Testis (tissue), 2 donors: ENCODE measurements at regions not wholly inside any gene's neighbourhood (a gene's known extent, or its start where the extent isn't known, plus 50 kb on each side); places are given as distances from the start of the nearest gene placed in this dataset.

Experiments
- DNase-seq: peaks from one replicate; pipeline ENCODE4 v3.0.0-alpha.2; 2019
- H3K27ac ChIP-seq, 2 donors: fragments of 200-600 bp; sonication (generic); one replicate each; pipeline ENCODE4 v1.5.1; 2019
- H3K27me3 ChIP-seq: fragments of 200-600 bp; sonication (generic); one replicate; pipeline ENCODE4 v1.5.1; 2019
- H3K36me3 ChIP-seq: fragments of 200-600 bp; sonication (generic); one replicate; pipeline ENCODE4 v1.5.1; 2017; ENCODE audit warnings: low read depth; ENCODE audit errors: missing control alignments
- H3K4me1 ChIP-seq: fragments of 200-600 bp; sonication (generic); one replicate; pipeline ENCODE4 v1.5.1; 2019
- H3K4me3 ChIP-seq, 2 donors: fragments of 200-600 bp; sonication (generic); one replicate each; pipeline ENCODE4 v1.5.1; 2017 to 2019
- H3K9me3 ChIP-seq: fragments of 200-600 bp; sonication (generic); one replicate; pipeline ENCODE4 v1.5.1; 2017
- CTCF ChIP-seq, 3 experiments: fragments of 450-650 bp in 2 of 3; fragments of 200-600 bp in 1 of 3; sonication (generic) in 1 of 3; IDR thresholded peaks; one replicate each; pipeline ENCODE4 v1.5.1; 2016 to 2019; ENCODE audit warnings: antibody characterized with exemption in 3 of 3, mild to moderate bottlenecking in 2 of 3, moderate library complexity in 1 of 3
- POLR2A ChIP-seq: fragments of 450-650 bp; IDR thresholded peaks from one replicate; pipeline ENCODE4 v1.6.1; 2017; ENCODE audit warnings: antibody characterized with exemption, mild to moderate bottlenecking, moderate library complexity
- WGBS, 2 donors: methylation state at CpG; one replicate each; pipeline ENCODE4 v1.1.5; 2018; 5-methylcytosine and 5-hydroxymethylcytosine counted together
- intact Hi-C: fragments of 100-400 bp; cut with DNase I; formaldehyde crosslinking; loops from one replicate; pipeline ENCODE4 v1.15.1; 2023; ENCODE audit warnings: low total_unique reads

DNA sequence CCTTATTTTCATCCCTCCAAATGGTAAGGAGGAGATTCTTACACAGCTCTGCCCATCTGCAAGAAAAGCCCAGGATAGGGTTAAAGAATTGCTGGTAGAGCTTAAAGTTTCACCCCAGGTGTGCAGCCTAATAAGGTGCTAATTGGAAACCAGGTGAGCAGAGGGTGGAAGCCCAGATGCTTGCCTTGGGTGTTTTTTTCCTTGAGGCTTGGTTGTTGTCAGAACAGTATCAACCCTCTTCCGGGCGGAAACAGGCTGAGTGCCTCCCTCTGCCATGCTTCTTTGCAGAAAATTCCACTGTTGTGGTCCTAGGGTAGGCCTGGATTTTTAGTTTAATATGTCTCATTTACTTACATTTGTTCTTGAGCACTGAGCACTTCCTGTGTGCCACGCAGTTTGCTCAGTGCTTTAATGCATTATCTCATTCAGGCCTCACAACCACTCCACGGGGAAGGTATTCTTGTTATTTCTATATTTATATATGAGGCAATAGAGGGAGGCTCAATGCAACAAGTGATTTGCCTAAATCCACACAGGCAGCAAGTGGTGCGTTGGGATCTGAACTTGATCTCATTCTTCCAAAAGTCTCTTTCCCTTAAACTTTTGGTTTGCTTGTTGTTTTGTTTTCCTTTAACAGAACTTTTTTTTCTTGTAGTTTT is 115.0 kb upstream of the LRIG1 start:
- Histone ChIP-seq H3K36me3 (no peaks in the 10 kb centered on the region), H3K27me3 (no peaks in the 10 kb centered on the region), H3K4me3 (no peak overlapping the region), H3K27ac (no peak overlapping the region), H3K9me3 (no peaks in the 10 kb centered on the region), H3K4me1 (no peaks in the 10 kb centered on the region)
- DNase-seq: no peak
- TF ChIP-seq POLR2A: no peak
- intact Hi-C loops: no loop called here
- 89 to 92% methylated on average over 5 of the region's 5 CpGs for WGBS, 2 donors

DNA sequence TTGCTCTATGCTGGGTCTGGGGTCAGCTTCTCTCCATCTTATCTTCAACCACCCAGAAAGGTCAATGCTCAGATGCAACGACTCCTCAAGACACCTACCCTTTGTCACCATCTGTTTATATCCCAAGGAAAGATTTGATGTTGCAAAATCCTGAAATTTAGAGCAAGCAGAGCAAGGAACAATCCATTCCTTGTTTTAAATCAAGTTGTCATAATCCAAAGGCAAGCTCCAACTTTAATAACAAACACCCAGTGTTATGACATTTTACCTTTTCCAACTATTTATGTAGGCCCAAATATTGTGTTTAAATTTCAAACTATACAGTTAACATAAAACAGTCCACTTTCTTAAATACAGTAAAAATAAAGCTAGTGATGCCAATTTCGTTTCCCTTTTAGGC is 116.5 kb upstream of the LRIG1 start:
- no peak for TF ChIP-seq CTCF (IDR thresholded peaks at IDR 0.05)
- no peak for TF ChIP-seq POLR2A
- Histone ChIP-seq H3K9me3 (no peaks in the 10 kb centered on the region), H3K36me3 (no peaks in the 10 kb centered on the region), H3K27me3 (no peaks in the 10 kb centered on the region), H3K27ac (no peak overlapping the region), H3K4me3 (no peak overlapping the region), H3K4me1 (no peaks in the 10 kb centered on the region)
- 71 to 77% methylated on average over 2 of the region's 2 CpGs for WGBS, 2 donors
- no peak for DNase-seq
- intact Hi-C loops: no loop called here

GRCh38 chr3:66618066-66618465 is 117.2 kb upstream of the LRIG1 start:
- H3K27ac ChIP-seq: no peak overlapping the region
- no peak overlapping the region for H3K4me3 ChIP-seq
- TF ChIP-seq CTCF (IDR thresholded peaks at IDR 0.05): no peak
- no peak for TF ChIP-seq POLR2A
- H3K4me1 ChIP-seq: no peaks in the 10 kb centered on the region
- WGBS, 2 donors: 67 to 73% methylated on average over 4 of the region's 4 CpGs
- intact Hi-C loops: no loop called here
- no peaks in the 10 kb centered on the region for H3K9me3 ChIP-seq
- no peaks in the 10 kb centered on the region for H3K36me3 ChIP-seq
- no peaks in the 10 kb centered on the region for H3K27me3 ChIP-seq
- DNase-seq: no peak

GRCh38 chr3:66620296-66620695 is 119.5 kb upstream of the LRIG1 start:
- TF ChIP-seq POLR2A (no peak), CTCF (IDR thresholded peaks at IDR 0.05) (no peak)
- intact Hi-C loops: no loop called here
- no peak overlapping the region for H3K27ac ChIP-seq
- no peaks in the 10 kb centered on the region for H3K36me3 ChIP-seq
- 55 to 59% methylated on average over 9 of the region's 9 CpGs for WGBS, 2 donors
- DNase-seq: no peak
- no peaks in the 10 kb centered on the region for H3K27me3 ChIP-seq
- no peaks in the 10 kb centered on the region for H3K4me1 ChIP-seq
- no peaks in the 10 kb centered on the region for H3K9me3 ChIP-seq
- H3K4me3 ChIP-seq: no peak overlapping the region

- DNase-seq: no peak
- no peak overlapping the region for H3K4me3 ChIP-seq
These were observed 122.1 kb upstream of the LRIG1 start for GRCh38 chr3:66622756-66623457.

More at GRCh38 chr3:66622756-66623457, 122.1 kb upstream of the LRIG1 start:
- no peaks in the 10 kb centered on the region for H3K9me3 ChIP-seq
- intact Hi-C loops: no loop called here
- no peaks in the 10 kb centered on the region for H3K36me3 ChIP-seq
- H3K27me3 ChIP-seq: no peaks in the 10 kb centered on the region
- no peak for TF ChIP-seq POLR2A
- no peak for TF ChIP-seq CTCF (IDR thresholded peaks at IDR 0.05)
- peaks cover 6% of the 10 kb centered on the region for H3K4me1 ChIP-seq
- 89 to 94% methylated on average over 2 of the region's 2 CpGs for WGBS, 2 donors
- H3K27ac ChIP-seq: no peak overlapping the region
